ENCODE measurements at regions not wholly inside any gene's neighbourhood (a gene's known extent, or its start where the extent isn't known, plus 50 kb on each side); places are given as distances from the start of the nearest gene placed in this dataset.

DNA sequence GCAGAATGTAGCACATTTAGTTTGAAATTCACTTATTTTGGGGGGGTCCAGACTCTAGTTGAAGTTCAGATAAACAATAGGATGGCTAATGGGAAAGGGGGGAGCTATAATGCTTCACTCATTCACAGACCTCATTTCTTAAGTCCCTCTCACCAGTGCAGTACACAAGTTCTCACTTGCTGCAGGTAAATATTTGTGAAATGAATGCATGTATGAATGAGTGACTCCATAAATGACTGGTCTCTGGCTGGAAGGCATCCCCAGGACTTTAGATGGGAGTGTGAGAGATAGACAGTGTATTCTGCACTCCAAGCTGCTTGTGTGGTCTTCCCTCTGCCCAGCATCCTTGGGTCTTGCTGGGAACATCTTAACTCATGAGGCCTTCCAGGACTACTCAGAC lies 169.2 kb downstream of the ZIC5 start:
- TF ChIP-seq, protein P1, sequence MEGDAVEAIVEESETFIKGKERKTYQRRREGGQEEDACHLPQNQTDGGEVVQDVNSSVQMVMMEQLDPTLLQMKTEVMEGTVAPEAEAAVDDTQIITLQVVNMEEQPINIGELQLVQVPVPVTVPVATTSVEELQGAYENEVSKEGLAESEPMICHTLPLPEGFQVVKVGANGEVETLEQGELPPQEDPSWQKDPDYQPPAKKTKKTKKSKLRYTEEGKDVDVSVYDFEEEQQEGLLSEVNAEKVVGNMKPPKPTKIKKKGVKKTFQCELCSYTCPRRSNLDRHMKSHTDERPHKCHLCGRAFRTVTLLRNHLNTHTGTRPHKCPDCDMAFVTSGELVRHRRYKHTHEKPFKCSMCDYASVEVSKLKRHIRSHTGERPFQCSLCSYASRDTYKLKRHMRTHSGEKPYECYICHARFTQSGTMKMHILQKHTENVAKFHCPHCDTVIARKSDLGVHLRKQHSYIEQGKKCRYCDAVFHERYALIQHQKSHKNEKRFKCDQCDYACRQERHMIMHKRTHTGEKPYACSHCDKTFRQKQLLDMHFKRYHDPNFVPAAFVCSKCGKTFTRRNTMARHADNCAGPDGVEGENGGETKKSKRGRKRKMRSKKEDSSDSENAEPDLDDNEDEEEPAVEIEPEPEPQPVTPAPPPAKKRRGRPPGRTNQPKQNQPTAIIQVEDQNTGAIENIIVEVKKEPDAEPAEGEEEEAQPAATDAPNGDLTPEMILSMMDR (IDR thresholded peaks at IDR 0.05; ENCODE audit: control insufficient read depth, insufficient read depth, low read depth, low read length, missing control alignments) = no peak
- DNase-seq (ENCODE audit: low read depth) = no peak
- H3K4me3 ChIP-seq (ENCODE audit: control insufficient read depth, low read depth, low read length) = no peak overlapping the region

DNA sequence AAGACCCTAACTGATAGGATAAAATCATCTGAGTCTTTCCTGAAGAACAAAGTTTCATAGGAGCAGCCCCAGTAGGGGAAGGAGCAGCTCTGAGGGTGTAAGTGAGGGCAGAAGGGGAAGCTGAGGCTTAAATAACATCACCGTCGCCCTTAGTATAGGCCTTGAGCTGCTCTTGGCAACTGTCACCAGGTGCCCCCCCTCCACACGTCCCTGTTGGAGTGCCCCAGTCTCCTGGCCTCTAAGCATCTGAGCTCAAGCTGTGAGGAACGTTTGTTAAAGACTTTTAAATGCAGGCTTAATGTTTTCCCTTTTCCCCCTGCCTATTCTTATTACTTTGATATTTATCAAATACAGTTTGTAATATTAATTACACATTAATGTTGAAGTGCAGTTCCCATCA lies 170.6 kb downstream of the ZIC5 start:
- no peak for DNase-seq (ENCODE audit: low read depth)
- TF ChIP-seq, protein P1 (IDR thresholded peaks at IDR 0.05; ENCODE audit: control insufficient read depth, insufficient read depth, low read depth, low read length, missing control alignments) = no peak
- no peak overlapping the region for H3K4me3 ChIP-seq (ENCODE audit: control insufficient read depth, low read depth, low read length)

DNA sequence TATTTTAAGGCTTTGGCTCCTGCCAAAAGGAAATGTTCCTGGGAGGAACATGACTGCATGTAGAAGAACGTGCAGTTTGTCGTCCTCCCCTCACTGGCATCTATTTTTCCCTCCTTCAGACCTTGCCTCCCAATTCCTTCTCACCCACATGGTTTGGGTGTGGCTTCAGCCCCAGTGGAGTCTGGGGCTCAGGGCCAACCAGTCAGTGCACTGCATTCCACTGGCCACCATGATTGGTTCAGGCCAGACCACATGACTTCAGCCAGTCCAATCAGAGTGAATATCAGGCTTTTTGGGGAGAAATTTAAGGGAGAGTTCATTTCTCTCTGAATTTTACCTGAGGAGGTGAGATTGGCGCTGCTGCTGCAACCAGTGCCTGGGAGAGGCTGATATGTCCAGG lies 171.6 kb downstream of the ZIC5 start:
- no peak for DNase-seq (ENCODE audit: low read depth)
- TF ChIP-seq, protein P1 (IDR thresholded peaks at IDR 0.05; ENCODE audit: control insufficient read depth, insufficient read depth, low read depth, low read length, missing control alignments) = no peak
- H3K4me3 ChIP-seq (ENCODE audit: control insufficient read depth, low read depth, low read length) = no peak overlapping the region

DNA sequence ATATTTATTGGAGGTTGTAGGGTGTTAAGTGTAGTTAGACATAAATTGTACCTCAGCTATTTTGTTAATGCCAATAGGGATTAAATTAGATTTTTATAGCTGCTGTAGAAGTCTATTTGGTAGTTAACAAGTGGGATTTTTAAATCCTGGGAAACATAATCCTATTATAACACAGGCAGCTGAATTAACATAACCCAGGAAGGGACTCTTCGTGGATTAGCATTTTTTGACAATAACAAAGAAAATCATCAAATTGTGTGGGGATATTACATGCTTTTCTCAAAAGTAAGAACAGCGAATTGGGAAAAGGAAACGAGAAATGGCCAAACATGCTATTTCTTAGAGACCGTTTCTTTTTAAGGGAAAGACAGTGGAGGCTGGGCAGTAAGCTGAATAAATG lies 172.8 kb downstream of the ZIC5 start:
- no peak for DNase-seq (ENCODE audit: low read depth)
- TF ChIP-seq, protein P1 (IDR thresholded peaks at IDR 0.05; ENCODE audit: control insufficient read depth, insufficient read depth, low read depth, low read length, missing control alignments) = no peak
- no peak overlapping the region for H3K4me3 ChIP-seq (ENCODE audit: control insufficient read depth, low read depth, low read length)

DNA sequence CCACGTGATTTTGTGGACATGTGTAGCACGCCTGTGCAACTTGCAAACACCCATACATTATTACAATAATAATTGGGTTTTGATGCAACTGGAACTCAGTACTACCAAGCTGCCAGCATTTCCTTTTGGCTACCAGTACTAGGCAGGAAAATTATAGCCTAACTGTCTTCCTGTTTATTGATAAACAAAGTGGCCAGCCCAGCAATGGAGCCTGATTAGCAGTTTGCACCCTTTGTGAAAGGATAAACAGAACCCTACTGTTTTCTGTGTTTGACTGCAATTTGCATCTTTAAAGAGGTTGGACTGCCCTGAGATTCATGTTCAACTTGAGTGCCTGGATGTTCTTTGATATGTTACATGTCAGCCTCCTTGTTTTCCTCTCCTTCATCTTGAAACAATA lies 173.9 kb downstream of the ZIC5 start:
- H3K4me3 ChIP-seq (ENCODE audit: control insufficient read depth, low read depth, low read length) = no peak overlapping the region
- TF ChIP-seq, protein P1 (IDR thresholded peaks at IDR 0.05; ENCODE audit: control insufficient read depth, insufficient read depth, low read depth, low read length, missing control alignments) = no peak

DNA sequence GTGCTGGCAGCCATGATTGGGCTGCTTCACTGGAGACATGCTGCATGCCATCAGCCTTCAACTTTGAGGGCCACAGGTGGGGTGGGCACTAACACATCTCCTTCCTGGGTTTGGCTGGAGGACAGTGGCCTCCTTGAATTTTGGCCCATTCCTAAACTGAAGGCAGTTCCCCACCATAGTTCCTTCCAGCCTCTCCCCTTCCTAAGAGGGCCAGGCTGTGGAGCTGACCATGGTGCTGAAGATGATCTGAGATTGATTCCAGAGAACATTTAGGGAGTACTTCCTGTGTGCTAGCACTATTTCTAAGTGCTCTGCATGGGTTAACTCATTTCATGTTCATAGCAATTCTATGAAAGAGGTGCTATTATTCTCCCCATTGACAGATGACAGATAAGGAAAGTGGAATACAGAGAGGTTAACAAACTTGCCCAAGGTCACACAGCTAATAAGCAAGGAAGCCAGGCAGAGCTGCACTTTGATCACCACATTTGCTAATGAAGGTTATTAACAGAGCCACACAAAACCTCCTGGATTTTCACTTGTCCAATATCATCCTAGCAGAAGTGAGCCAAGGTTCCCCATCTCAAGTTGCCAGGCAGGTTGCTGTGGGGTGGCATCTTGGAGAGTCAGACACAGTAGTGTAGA lies 175.3 kb downstream of the ZIC5 start:
- DNase-seq (ENCODE audit: low read depth) = no peak
- TF ChIP-seq, protein P1 (IDR thresholded peaks at IDR 0.05; ENCODE audit: control insufficient read depth, insufficient read depth, low read depth, low read length, missing control alignments) = no peak
- no peak overlapping the region for H3K4me3 ChIP-seq (ENCODE audit: control insufficient read depth, low read depth, low read length)

More for the DNA sequence above, 173.9 kb downstream of the ZIC5 start:
- DNase-seq (ENCODE audit: low read depth) = no peak
